ENCODE measurements at regions not wholly inside any gene's neighbourhood (a gene's known extent, or its start where the extent isn't known, plus 50 kb on each side); places are given as distances from the start of the nearest gene placed in this dataset.
A peak's percentile ranks its signal among the peaks of the same experiment; 100 is the strongest.

GRCh38 chr2:223532712-223533111 is 69.4 kb downstream of the SCG2 start:
- no peak for DNase-seq

DNA sequence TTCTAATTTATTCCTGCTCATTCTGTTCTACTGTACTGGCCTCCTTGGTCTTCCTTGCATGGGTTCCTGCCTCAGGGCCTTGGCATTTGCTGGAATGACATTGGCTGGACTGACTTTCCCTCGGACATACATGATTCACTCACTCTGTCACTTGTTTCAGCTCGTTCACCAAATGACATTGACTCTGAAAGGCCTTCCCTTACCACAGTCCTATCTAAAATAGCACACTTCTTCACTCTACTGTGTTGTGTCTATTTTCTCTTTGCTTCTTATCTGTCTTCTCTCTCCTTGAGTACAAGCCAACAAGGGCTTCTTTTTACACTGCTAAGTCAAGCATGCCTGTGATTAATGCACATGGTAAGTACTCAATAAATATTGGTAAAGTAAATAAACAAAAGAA is 65.6 kb downstream of the SCG2 start:
- DNase-seq, result no peak

DNA sequence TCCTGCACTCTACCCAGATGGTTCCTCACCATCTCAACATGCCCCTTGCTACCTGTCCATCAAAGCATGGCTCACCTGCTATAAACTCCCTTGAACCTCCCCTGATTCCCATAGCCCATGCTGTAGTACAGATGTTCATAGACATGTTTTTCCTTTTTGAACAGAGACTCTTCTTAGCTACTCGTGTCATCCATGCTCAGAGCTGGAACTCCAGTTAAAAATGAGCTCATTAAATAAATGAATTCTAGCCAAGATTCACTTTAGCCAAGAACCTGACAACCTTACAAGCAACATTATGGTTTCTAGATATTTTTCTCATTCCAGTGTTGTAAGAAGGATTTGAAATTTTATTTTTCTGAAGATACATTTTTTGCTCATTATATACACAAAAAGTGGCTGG is 65.0 kb downstream of the SCG2 start:
- no peak for DNase-seq

GRCh38 chr2:223537651-223538601 is 64.2 kb downstream of the SCG2 start:
- peak; percentile 92 for DNase-seq

DNA sequence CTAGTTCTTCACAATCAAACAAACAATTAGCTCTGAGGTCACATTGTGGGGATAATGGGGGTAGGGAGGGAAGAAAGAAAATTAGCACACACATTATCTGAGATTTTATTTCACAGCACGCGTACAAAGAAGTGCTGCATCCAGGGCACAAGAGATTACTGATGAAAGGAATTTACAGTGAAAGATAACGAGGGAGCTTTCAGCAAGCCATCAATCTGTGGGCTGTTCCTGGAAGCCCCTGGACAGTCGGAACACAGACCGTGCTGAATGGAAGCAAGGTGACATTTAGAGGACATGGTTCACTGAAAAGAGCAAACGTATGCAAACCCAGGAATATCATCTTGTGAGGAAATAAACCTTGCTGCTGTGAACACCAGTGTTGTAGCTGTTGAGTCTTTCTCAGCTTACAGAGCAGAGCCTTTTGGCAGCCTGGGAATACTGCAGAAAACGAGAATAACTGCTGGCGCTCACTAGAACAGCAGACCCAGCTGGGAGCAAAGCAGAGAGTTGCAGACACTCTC is 63.2 kb downstream of the SCG2 start:
- peak; percentile 64 for DNase-seq

GRCh38 chr2:223541546-223541945 is 60.6 kb downstream of the SCG2 start:
- DNase-seq, result no peak

DNA sequence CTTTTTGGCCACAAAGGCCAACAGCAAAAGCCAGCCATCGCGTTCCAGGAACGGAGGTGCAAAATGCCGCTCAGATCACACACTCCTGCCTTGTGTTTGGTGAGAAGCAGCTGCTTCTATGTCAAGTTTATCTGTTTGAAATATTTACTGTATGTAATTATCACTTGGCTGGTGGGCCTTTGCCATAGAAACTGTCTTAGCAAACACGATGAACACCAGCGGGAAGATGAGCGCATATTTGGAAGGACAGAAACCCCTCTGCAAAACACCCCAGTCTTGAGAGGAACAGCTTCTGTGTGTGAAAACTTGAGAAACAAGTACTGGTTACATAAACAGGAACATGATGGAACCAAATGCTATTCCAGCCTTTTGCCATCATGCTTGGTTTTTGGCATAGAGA is 59.7 kb downstream of the SCG2 start:
- peak; percentile 55 for DNase-seq

DNA sequence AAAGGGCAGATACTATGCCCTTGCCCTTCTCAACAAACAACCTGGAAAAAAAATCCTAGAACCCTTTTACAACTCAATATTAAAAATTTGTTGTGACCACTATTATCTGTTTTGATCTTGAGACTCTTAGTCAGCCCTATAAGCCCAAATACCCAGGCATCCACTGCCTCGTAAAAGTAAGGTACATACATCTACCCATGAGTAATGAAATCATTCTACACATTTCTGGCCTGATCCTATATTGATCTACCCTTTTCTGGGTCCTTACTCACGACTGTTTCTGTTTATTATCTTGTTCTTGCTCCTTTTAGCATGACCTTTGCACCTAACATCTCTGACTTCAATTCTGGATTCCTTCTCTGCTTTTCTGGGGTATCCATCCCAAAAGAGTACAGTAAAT is 56.8 kb downstream of the SCG2 start:
- DNase-seq, result no peak

GRCh38 chr2:223545830-223546229 is 56.3 kb downstream of the SCG2 start:
- DNase-seq, result no peak
